ENCODE measurements at regions not wholly inside any gene's neighbourhood (a gene's known extent, or its start where the extent isn't known, plus 50 kb on each side); places are given as distances from the start of the nearest gene placed in this dataset.

DNA sequence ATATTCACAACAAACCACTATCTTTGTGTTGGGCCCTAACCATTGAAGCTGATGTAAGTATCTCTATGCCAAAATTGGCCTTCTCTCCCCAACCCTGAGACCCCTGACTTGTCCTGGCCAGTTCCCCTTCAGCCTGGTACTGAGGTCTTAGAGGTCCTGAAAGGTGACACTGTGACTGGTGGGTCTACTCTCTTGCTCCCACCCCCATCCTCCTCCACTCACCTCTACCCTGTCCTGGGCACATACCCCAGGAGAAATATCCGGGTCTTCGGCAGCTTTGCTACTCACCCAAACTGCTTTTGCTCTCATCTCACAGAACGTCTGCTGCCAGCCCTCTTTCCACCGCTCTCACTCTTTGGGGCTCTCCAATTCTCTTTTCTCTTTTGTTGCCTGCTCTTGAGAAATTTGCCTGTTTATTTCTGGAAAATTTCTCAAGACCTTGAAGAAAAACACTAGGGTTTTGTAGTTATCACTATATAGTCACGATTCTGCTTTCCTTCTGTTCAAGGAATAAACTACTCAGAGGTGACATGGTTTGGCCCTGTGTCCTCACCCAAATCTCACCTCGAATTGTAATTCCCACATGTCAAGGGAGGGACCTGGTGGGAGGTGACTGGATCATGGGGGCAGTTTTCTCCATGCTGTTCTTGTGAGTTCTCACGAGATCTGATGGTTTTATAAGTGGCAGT lies 133.8 kb upstream of the PKDCC start:
- no peak for DNase-seq (ENCODE audit: low read depth)

DNA sequence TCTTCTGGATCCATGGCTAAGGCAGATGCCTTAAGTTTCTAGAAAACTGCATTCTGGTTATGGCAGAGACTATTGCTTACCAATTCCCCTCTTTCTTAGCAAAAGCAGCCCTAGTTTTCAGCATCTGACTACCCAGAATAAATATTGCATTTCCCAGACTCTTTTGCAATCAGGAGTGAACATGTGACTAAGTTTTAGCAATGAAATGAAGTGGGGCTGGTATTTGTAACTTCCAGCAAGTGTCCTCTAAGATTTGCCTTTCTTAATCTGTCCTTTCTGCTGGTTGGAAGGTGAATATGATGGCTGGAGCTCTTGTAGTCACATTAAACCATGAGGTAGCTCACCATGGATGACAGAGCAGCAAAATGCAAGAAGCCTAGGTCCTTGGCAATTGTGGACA lies 132.9 kb upstream of the PKDCC start:
- DNase-seq (ENCODE audit: low read depth): no peak

DNA sequence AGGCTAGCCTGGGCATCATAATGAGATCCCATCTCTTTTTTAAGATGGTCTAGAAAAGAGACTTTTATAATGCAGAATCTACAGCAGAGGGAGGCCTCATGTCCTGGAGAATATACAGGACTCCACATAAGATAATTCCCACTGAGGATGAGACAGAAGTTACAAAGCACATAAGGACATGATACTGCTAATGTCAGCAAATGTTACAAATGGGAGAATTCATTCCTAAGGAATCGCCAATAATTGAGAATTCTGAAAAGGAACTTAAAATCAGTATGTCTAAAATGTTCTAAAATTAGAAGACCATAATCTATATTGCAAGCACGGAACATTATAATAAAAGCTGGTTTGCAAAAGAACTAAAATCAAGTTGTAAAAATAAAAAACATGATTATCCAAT lies 131.6 kb upstream of the PKDCC start:
- no peak for DNase-seq (ENCODE audit: low read depth)

DNA sequence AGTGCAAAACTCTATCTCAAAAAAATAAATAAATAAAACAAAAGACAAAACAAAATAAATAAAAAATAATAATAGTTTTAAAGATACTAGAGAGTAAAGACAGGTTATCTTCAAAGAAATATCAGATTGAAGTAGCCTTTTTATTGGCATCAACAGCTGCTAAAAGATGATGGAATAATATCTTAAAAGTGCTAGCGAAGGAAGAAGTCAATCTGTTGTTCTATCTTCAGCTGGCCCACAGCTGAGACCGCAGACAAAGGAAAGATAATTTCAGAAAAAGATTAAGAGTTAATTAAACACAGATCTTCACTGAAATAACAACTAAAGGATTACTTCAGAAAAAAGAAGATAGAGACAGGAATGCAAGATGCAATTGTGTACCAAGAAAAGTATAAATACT lies 130.2 kb upstream of the PKDCC start:
- DNase-seq (ENCODE audit: low read depth): no peak

DNA sequence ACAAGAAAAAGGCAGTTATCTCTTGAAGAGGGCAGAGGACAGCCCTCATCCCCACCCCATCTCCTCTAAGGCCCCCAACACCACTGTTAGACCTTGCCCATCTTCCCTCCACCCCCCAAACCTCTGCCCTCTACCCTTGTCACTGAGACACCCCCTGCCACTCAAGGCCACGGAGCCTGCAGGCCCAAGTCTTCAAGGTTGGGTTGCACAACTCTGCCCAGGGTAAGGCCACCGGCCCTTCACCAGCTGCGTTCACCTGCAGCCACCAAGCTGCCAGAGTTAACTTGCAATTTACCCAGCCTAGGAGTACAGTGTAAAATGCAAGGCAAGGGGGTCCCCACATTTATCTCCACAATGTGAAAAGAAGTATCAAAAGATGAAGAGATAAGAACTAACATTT lies 128.7 kb upstream of the PKDCC start:
- no peak for DNase-seq (ENCODE audit: low read depth)

DNA sequence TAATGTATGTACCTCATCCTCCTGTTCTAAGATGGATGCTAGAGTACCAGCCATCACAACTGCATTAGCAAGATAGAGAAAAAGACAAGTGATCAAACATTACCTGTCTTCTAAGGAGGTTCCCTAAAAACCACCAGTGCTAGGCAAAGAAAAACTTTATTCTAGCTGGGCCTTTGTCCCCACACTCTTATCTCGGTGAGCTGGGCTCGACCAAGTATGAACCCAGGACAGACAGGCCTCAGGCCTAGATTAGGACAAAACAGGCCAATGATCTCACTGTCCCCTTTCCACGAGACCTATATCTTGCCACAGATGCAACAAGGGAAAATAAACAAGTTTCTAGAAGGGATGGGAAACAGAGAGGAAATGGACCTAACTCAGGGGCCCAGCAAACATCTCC lies 127.6 kb upstream of the PKDCC start:
- DNase-seq (ENCODE audit: low read depth): no peak

DNA sequence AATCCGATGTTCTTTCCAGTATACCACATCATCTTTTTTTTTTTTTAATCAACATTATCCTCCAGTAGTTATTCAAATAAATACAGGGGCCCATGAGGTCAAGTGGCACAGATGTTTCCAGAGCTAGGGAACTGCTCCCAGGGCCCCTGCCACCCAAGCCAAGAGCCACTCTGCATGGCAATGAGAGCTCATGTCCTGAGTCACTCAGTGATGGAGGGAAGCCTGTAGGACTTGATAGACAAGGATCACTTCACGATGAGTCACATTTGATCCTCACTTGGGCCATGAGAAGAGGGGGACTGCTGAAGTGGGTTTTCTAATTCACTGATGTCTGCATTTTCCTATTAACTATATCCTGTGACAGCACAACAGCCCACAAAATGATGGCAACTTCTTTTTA lies 127.0 kb upstream of the PKDCC start:
- no peak for DNase-seq (ENCODE audit: low read depth)

DNA sequence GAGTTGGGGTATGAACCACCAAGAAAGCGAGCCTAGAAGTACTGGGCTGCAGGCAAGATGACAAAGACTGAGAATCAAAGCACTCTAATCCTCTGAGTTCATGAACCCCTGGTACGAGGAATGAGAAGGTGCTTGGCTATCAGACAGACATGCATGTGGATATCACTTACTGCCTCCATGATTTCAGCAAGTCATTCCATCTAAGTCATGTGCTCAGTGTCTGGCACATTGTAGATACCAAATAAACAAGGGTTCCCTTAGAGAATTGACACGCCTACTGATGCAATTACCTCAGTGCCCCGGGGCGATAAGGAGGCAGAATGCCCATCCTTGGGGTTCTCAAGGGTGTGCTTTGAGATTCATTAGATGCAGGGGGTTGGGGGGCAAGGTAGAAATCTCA lies 125.6 kb upstream of the PKDCC start:
- no peak for DNase-seq (ENCODE audit: low read depth)

DNA sequence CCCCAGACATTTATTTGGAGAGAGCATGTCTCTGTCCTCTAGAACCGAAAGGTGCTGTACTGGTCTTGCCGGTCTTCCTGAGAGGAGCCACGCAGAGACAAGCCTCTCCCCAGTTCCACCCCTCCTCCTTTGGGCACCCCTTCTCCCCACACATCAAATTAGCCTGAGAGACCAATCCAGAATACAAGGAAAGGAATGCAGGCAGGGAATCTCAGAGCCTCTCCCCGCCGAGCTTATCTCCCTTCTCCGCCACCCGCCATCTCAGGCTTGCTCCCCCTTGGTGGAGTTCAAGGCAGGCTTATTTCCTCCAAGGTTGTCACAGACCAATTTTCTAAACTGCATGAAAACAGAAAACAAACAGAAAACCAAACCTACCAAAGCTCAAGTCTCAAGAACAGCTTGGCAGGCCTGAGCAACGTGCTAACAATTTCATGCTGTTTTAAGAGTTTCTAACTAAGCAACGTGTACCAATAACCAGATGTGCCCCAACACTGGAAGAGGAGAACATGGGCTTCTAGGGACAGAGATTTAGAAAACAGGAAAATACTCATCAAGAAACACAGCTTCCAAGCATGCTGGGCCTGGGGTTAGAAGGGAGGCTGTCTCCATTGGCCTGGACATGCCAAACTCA lies 124.5 kb upstream of the PKDCC start:
- DNase-seq (ENCODE audit: low read depth): no peak

DNA sequence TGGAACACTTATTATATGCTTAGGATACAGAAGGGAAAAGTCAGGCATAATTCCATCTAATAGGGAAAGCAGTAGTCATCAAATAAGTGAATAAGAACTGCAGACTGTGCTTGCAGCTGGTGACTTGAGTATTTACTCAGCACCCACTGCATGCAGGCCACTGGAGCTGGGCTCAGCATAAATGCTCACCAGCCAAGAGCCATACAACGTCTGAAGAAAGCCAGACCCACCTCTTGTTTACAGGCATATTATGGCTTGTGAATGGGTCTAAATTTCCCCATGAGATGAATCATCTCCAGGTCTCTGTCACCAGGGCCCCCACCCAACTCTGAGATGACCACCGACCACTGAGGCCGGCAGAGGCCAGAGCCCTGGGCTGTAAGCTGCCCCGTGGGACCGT lies 123.8 kb upstream of the PKDCC start:
- no peak for DNase-seq (ENCODE audit: low read depth)

DNA sequence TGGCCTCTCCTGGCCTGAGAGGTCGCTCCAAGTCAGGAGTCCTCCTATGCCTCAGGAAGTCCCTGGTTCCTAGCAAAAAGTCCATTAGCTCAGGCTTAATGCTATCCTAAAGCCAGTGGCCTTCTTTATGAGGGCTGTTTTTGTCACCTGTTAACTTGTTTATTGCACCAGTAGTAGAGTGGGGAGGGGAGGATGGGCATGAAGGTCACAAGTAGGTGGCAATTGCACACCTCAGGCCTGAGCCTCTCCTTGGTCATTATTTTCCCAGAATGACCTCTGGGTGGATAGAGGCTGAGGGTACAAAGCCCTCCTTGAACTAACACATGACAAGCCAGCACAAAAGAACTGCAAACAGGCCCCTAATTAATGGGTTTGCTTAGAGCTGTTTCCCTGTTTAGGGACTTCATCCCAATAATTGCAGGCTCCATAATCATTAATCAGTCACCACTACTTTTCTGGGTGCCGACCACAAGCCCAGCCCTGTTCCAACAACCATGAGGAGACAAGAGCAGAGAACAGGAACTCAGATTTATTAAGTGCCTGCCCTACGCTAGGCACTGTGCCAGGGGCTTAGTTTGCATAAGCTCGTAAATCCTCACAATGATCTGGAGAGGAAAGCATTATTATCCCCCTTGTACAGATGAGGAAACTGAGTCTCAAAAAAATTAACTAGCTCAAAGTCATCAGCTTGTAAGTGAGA lies 123.0 kb upstream of the PKDCC start:
- DNase-seq (ENCODE audit: low read depth): no peak

DNA sequence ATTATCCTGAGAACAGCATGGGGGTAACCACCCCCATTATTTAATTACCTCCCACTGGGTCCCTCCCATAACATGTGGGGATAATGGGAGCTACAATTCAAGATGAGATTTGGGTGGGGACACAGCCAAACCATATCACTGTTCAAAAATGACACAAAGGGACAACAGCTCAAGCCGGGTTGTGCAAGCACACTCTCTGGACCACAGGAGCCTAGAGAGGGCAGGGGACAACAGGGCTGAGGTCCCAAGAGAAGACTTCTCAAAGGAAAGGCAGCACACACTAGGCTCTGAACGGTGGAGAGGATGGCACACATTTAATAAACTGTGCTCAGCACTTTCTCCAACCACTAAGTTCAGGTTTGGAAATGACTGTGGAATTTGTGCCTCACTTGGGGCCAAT lies 122.1 kb upstream of the PKDCC start:
- DNase-seq (ENCODE audit: low read depth): no peak

DNA sequence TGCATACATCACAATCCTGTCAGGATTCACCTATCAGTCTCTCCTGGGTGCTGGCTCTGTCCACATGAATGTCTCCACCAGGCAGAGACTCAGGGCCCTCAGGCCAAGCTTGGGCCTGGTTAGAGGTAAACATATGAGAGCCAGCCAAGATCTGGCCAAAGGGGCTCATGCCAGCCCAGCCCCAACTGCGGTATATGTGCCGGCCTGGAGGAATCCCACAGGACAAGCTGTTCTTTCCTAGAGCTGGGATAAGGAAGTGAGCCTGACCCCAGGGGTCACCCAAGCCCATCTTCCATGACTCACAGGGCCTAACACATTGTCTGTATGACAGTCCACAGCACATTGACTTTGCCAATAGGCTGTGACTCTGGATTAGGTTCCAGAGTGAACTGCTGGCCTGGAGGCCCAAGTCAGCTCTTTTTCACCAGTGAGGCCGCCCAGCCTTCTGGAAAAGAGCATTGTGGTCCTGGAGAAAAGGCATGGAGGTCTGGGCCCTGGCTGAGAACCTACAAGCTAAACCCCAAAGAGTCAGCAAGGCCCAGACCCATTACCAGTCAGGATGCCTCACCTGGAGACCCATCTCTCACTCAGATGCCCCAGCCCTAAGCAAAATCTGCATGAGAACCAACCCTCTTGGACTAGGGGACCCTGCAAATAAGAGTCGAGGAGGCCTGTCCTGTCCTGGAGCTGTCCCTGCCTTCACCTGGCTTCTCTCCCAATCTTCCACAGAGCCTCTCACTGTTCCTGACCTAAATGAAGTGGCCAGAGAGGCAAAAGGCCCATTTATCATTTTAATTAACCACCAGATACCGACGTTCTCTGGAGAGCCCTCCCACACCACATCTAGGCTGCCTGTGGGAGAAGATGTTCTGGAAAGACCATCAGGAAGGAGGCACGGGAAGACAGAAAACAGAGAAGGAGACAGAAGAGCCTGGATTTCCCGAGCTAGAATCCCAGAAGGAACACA lies 120.9 kb upstream of the PKDCC start:
- DNase-seq (ENCODE audit: low read depth): no peak

DNA sequence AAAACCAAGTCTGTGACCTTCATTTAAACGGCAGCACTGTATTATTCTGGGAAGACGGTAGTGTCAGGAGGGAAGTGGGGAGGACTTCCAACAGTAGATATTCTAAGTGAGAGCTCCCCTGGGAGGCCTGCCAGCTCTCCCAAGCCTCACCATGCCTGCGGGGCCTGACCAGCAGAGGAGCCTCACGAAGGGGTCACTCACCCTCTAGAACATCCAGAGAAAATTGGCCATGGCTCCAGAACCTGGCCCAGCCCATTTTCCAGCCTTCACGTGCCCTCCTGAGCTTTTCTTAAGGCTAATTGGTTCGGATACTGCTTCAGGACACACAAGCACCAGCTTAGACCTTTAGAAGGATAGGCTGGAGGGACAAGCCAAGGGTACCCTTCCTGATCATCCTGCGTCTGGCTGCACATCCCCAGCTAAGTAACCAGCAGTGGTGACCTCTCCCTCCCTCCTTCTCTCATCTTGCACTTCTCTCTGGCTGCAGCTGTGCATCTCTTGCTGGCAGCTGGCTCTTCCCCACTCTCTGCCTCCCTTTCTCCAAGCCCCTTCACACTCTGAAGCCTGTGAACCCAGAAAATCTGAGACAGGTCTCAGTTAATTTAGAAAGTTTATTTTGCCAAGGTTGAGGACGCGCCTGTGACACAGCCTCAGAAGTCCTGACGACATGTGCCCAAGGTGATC lies 120.1 kb upstream of the PKDCC start:
- DNase-seq (ENCODE audit: low read depth): no peak

DNA sequence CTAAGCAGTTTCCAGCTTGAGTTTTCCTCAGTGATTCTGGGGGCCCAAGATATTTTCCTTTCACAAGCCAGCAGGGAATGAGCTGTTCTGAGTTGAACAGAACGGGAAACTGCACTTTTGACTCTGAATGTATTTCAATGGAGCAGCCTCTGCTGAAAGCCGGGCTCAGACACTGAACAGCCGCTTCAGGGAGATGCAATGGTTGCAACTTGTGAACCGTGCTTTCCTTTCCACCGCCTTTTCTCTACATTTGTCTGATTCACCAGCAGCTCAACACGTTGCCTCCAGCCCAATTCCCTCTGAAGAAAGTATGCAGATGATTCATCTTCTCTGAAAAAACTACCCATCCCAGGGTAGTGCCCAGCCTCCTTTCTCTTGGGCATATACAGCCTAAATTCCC lies 119.3 kb upstream of the PKDCC start:
- no peak for DNase-seq (ENCODE audit: low read depth)

DNA sequence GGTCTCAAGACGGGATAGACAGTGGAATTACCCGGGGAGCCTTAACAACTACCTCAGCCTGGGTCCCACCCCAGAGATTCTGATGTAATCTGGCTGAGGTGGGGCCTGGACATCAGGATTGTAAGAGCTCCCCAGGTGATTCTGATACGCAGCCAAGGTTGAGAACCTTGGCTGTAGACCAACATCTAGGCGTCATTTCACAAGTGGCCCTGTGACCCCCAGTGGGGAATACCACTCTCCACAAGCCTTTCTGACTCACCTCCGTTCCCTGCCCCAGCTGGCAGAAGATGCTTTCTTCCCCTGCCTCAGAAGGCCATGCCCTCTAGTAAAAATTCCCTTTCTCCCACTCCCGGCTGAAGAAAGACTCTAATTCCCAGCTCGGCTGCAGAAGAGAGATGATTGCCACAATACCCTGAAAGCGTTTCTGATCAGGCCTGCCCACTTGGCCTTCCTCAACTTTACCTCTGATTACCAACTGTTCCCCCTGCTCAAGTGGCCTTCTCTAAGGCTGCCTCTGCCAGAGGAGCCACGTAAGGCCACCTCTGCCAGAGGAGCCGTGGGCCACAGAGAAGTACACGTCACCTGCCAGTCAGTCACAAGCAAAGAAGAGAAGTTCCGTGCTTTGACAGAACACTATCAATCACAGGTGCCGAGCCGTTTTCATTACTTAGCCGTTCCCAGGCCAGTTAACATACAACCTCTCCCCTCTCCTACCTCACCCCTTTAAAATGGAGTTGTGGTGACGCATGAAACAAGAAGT lies 116.8 kb upstream of the PKDCC start:
- DNase-seq (ENCODE audit: low read depth): no peak

DNA sequence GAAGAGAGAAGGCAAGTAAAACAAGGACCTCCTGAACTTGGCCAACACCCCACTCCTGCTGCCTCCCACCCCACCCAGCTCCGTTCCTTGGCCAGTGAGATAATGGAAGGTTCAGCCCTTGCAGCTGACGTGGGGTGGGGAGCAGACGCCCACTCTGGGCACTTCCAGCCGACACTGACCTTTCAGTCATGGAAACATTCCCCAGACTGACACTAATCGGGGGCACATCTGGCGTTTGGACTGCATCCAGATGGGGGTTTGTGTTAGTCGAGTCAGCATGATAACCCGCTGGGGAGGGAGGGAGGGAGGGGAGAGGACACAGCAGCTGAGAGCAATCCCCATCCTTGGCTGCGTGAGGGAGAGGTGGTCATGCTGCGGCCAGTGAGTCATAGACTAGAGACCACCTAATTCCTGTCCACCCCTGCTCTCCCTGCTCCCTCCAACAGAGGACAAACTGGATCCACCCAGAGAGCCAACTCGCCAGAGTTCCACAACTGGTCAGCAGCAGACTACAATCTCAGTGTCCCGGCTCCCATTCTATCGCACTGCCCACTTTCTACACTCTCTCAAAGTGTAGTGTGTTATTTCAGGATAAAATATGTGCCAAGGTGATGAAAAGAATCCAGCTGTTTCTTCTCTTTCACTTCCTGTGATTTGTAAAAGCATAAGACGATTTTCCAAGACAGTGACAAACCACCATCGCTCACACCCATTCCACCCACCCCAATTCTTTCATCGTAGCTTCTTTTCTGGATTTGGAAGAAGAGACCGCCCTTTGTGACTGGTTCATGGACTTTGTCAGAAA lies 115.4 kb upstream of the PKDCC start:
- no peak for DNase-seq (ENCODE audit: low read depth)

DNA sequence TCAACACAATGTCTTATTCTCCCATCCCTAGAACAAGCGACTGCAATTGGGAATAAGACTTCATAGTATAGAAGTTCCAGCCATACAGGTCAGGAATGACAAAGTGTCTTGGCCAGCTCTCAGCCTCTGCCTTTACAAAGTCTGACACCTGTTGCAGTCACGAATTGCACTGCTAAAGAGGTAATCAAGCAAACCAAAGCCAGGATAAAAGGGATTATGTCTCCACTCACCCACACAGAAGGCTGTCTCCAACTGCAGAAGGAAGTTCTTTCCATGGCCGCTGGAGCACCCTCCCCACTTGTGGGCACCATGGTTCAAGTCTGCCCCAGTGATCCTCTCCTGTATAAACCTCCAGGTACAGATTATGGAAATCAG lies 114.8 kb upstream of the PKDCC start:
- DNase-seq (ENCODE audit: low read depth): no peak

DNA sequence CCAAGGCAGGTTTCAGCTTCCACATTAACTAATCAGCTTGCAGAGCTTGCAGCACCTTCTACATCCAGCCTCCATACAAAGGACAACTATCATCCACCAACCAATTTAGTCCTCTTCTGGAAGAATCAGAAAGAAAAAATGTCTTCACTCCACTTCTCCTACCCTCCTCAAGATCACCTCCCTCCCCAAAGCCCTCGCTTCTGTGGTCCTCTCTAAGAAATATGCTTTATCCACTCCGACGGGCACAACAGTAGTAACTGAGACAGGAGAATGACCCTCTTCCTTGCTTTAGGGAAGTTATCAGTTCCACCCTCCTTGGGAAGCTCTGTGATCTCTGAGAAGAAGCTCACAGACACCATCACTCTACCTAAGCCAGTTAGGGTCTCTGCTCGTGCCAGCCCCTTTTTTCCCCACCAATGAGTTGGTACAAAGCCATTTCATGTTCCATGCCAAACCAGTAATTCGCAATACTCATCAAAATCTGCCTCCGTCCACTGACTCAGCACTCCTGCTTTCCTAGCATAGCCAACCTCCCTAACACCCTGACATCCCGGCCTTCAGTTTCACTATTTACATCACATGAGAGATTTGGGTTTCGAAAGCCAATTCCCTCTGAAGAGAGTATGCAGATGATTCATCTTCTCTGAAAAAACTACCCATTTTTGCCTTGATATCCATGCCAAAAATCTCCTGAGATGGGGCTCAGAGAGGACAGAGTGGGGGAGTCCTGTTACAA lies 114.1 kb upstream of the PKDCC start:
- no peak for DNase-seq (ENCODE audit: low read depth)
